HEK293 (cell line): ENCODE measurements at regions not wholly inside any gene's neighbourhood (a gene's known extent, or its start where the extent isn't known, plus 50 kb on each side); places are given as distances from the start of the nearest gene placed in this dataset.

Experiments used
- AEBP2 ChIP-seq: fragments of 450-650 bp; formaldehyde crosslinking; IDR thresholded peaks from 2 replicates; pipeline ENCODE4 v1.5.1; 2016; ENCODE audit warnings: missing biosample characterization, missing genetic modification characterization, borderline replicate concordance
- BCL11A ChIP-seq: fragments of 450-650 bp; formaldehyde crosslinking; IDR thresholded peaks from 2 replicates; pipeline ENCODE4 v1.5.1; 2016; ENCODE audit warnings: low read depth, missing biosample characterization, missing genetic modification characterization
- BCL6B ChIP-seq: fragments of 450-650 bp; formaldehyde crosslinking; IDR thresholded peaks from 2 replicates; pipeline ENCODE4 v1.5.1; 2017; ENCODE audit warnings: missing biosample characterization, missing genetic modification characterization
- FEZF1 ChIP-seq: fragments of 450-650 bp; formaldehyde crosslinking; IDR thresholded peaks from 2 replicates; pipeline ENCODE4 v1.5.1; 2016; ENCODE audit warnings: missing biosample characterization, missing genetic modification characterization
- GLI4 ChIP-seq: fragments of 450-650 bp; formaldehyde crosslinking; IDR thresholded peaks from 2 replicates; pipeline ENCODE4 v1.5.1; 2016; ENCODE audit warnings: missing biosample characterization, missing genetic modification characterization
- IKZF3 ChIP-seq: fragments of 450-650 bp; IDR thresholded peaks from 2 replicates; pipeline ENCODE4 v1.5.0; 2018; ENCODE audit warnings: missing biosample characterization, mild to moderate bottlenecking, missing genetic modification characterization, moderate library complexity
- KLF16 ChIP-seq: fragments of 450-650 bp; formaldehyde crosslinking; IDR thresholded peaks from 2 replicates; pipeline ENCODE4 v1.5.1; 2017; ENCODE audit warnings: missing biosample characterization, missing genetic modification characterization
- KLF7 ChIP-seq: fragments of 450-650 bp; formaldehyde crosslinking; IDR thresholded peaks from 2 replicates; pipeline ENCODE4 v1.5.1; 2016; ENCODE audit warnings: missing biosample characterization, missing genetic modification characterization, borderline replicate concordance
- WT1 ChIP-seq: fragments of 450-650 bp; formaldehyde crosslinking; IDR thresholded peaks from 2 replicates; pipeline ENCODE4 v1.5.1; 2016; ENCODE audit warnings: missing biosample characterization, missing genetic modification characterization
- ZBTB8A ChIP-seq: fragments of 450-650 bp; formaldehyde crosslinking; IDR thresholded peaks from 2 replicates; pipeline ENCODE4 v1.5.1; 2016; ENCODE audit warnings: missing biosample characterization, missing genetic modification characterization
- ZFHX2 ChIP-seq: fragments of 450-650 bp; formaldehyde crosslinking; conservative IDR thresholded peaks from 2 replicates; pipeline ENCODE4 v1.5.1; 2016; ENCODE audit warnings: missing biosample characterization, missing genetic modification characterization
- ZFP69B ChIP-seq: fragments of 450-650 bp; formaldehyde crosslinking; IDR thresholded peaks from 2 replicates; pipeline ENCODE4 v1.5.1; 2016; ENCODE audit warnings: missing biosample characterization, missing genetic modification characterization
- ZNF133 ChIP-seq: fragments of 450-650 bp; formaldehyde crosslinking; IDR thresholded peaks from 2 replicates; pipeline ENCODE4 v1.5.1; 2016; ENCODE audit warnings: missing biosample characterization, missing genetic modification characterization
- ZNF155 ChIP-seq: fragments of 450-650 bp; formaldehyde crosslinking; IDR thresholded peaks from 2 replicates; pipeline ENCODE4 v1.5.1; 2016; ENCODE audit warnings: missing biosample characterization, missing genetic modification characterization
- ZNF175 ChIP-seq: fragments of 450-650 bp; formaldehyde crosslinking; IDR thresholded peaks from 2 replicates; pipeline ENCODE4 v1.5.1; 2016; ENCODE audit warnings: missing biosample characterization, missing genetic modification characterization
- ZNF211 ChIP-seq: fragments of 450-650 bp; formaldehyde crosslinking; IDR thresholded peaks from 2 replicates; pipeline ENCODE4 v1.5.1; 2016; ENCODE audit warnings: low read depth, missing biosample characterization, missing genetic modification characterization
- ZNF391 ChIP-seq: fragments of 450-650 bp; formaldehyde crosslinking; IDR thresholded peaks from 2 replicates; pipeline ENCODE4 v1.5.1; 2016; ENCODE audit warnings: low read depth, missing biosample characterization, missing genetic modification characterization, borderline replicate concordance
- ZNF398 ChIP-seq: fragments of 450-650 bp; formaldehyde crosslinking; IDR thresholded peaks from 2 replicates; pipeline ENCODE4 v1.5.1; 2017; ENCODE audit warnings: missing biosample characterization, missing genetic modification characterization
- ZNF529 ChIP-seq: fragments of 450-650 bp; formaldehyde crosslinking; IDR thresholded peaks from 2 replicates; pipeline ENCODE4 v1.5.1; 2017; ENCODE audit warnings: missing genetic modification characterization, missing biosample characterization; ENCODE audit not compliant: insufficient replicate concordance
- ZNF629 ChIP-seq: fragments of 450-650 bp; formaldehyde crosslinking; IDR thresholded peaks from 2 replicates; pipeline ENCODE4 v1.5.1; 2017; ENCODE audit warnings: missing biosample characterization, missing genetic modification characterization
- ZNF664 ChIP-seq: fragments of 450-650 bp; formaldehyde crosslinking; IDR thresholded peaks from 2 replicates; pipeline ENCODE4 v1.5.1; 2016; ENCODE audit warnings: missing biosample characterization, missing genetic modification characterization
- ZNF701 ChIP-seq: fragments of 450-650 bp; formaldehyde crosslinking; IDR thresholded peaks from 2 replicates; pipeline ENCODE4 v1.5.1; 2016; ENCODE audit warnings: missing biosample characterization, missing genetic modification characterization
- ZNF791 ChIP-seq: fragments of 450-650 bp; formaldehyde crosslinking; IDR thresholded peaks from 2 replicates; pipeline ENCODE4 v1.5.1; 2016; ENCODE audit warnings: missing biosample characterization, missing genetic modification characterization
- ZSCAN16 ChIP-seq: fragments of 450-650 bp; formaldehyde crosslinking; IDR thresholded peaks from 2 replicates; pipeline ENCODE4 v1.5.1; 2016; ENCODE audit warnings: missing biosample characterization, missing genetic modification characterization
- TF ChIP-seq, protein P1 (sequence below): fragments of 450-650 bp; formaldehyde crosslinking; IDR thresholded peaks from 2 replicates; pipeline ENCODE4 v1.5.1; 2016; ENCODE audit warnings: missing biosample characterization, missing genetic modification characterization, borderline replicate concordance
- TF ChIP-seq, protein P2 (sequence below): fragments of 450-650 bp; formaldehyde crosslinking; IDR thresholded peaks from 2 replicates; pipeline ENCODE4 v1.5.1; 2017; ENCODE audit warnings: missing biosample characterization, missing genetic modification characterization
- TF ChIP-seq, protein P3 (sequence below): fragments of 450-650 bp; formaldehyde crosslinking; IDR thresholded peaks from 2 replicates; pipeline ENCODE4 v1.5.1; 2016; ENCODE audit warnings: missing biosample characterization, missing genetic modification characterization, low read depth

GRCh38 chr5:159712672-159713071 lies 203.6 kb upstream of the ADRA1B start (continued):
- TF ChIP-seq ZNF529 (tag by site-specific recombination): no peak
- TF ChIP-seq ZSCAN16 (tag by site-specific recombination): no peak
- TF ChIP-seq, protein P1, sequence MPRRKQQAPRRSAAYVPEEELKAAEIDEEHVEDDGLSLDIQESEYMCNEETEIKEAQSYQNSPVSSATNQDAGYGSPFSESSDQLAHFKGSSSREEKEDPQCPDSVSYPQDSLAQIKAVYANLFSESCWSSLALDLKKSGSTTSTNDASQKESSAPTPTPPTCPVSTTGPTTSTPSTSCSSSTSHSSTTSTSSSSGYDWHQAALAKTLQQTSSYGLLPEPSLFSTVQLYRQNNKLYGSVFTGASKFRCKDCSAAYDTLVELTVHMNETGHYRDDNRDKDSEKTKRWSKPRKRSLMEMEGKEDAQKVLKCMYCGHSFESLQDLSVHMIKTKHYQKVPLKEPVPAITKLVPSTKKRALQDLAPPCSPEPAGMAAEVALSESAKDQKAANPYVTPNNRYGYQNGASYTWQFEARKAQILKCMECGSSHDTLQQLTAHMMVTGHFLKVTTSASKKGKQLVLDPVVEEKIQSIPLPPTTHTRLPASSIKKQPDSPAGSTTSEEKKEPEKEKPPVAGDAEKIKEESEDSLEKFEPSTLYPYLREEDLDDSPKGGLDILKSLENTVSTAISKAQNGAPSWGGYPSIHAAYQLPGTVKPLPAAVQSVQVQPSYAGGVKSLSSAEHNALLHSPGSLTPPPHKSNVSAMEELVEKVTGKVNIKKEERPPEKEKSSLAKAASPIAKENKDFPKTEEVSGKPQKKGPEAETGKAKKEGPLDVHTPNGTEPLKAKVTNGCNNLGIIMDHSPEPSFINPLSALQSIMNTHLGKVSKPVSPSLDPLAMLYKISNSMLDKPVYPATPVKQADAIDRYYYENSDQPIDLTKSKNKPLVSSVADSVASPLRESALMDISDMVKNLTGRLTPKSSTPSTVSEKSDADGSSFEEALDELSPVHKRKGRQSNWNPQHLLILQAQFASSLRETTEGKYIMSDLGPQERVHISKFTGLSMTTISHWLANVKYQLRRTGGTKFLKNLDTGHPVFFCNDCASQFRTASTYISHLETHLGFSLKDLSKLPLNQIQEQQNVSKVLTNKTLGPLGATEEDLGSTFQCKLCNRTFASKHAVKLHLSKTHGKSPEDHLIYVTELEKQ (tag by site-specific recombination): peak; percentile 60; the same call in 1 of the 2 replicates
- no peak for TF ChIP-seq KLF16 (tag by site-specific recombination)
- TF ChIP-seq ZFHX2 (tag by site-specific recombination): no peak
- TF ChIP-seq ZNF133 (tag by site-specific recombination): no peak
- no peak for TF ChIP-seq ZNF398 (tag by site-specific recombination)
- TF ChIP-seq GLI4: no peak
- peak; percentile 88 for TF ChIP-seq WT1
- TF ChIP-seq BCL11A (tag by site-specific recombination): peak; percentile 67
- TF ChIP-seq, protein P2, sequence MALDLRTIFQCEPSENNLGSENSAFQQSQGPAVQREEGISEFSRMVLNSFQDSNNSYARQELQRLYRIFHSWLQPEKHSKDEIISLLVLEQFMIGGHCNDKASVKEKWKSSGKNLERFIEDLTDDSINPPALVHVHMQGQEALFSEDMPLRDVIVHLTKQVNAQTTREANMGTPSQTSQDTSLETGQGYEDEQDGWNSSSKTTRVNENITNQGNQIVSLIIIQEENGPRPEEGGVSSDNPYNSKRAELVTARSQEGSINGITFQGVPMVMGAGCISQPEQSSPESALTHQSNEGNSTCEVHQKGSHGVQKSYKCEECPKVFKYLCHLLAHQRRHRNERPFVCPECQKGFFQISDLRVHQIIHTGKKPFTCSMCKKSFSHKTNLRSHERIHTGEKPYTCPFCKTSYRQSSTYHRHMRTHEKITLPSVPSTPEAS (tag by site-specific recombination): no peak
- peak; percentile 77 for TF ChIP-seq BCL6B (tag by site-specific recombination)
- no peak for TF ChIP-seq ZFP69B (tag by site-specific recombination)
- no peak for TF ChIP-seq ZNF791 (tag by site-specific recombination)
- peak; percentile 93 for TF ChIP-seq FEZF1 (tag by site-specific recombination)
- peak; percentile 66 for TF ChIP-seq IKZF3
- TF ChIP-seq KLF7 (tag by site-specific recombination): no peak
- no peak for TF ChIP-seq ZNF211
- no peak for TF ChIP-seq ZNF391 (tag by site-specific recombination)
- TF ChIP-seq AEBP2: no peak
- no peak for TF ChIP-seq ZNF155 (tag by site-specific recombination)
- 0 out of 2 replicates have a peak, but pooled peaks have one; percentile 17 for TF ChIP-seq ZBTB8A (tag by site-specific recombination)
- no peak for TF ChIP-seq ZNF701 (tag by site-specific recombination)
- TF ChIP-seq ZNF629: peak; percentile 31; the same call in 1 of the 2 replicates
- TF ChIP-seq, protein P3, sequence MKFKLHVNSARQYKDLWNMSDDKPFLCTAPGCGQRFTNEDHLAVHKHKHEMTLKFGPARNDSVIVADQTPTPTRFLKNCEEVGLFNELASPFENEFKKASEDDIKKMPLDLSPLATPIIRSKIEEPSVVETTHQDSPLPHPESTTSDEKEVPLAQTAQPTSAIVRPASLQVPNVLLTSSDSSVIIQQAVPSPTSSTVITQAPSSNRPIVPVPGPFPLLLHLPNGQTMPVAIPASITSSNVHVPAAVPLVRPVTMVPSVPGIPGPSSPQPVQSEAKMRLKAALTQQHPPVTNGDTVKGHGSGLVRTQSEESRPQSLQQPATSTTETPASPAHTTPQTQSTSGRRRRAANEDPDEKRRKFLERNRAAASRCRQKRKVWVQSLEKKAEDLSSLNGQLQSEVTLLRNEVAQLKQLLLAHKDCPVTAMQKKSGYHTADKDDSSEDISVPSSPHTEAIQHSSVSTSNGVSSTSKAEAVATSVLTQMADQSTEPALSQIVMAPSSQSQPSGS (tag by site-specific recombination): no peak
- TF ChIP-seq ZNF175 (tag by site-specific recombination): no peak
- TF ChIP-seq ZNF664 (tag by site-specific recombination): no peak
